ENCODE measurements at regions not wholly inside any gene's neighbourhood (a gene's known extent, or its start where the extent isn't known, plus 50 kb on each side); places are given as distances from the start of the nearest gene placed in this dataset.

DNA sequence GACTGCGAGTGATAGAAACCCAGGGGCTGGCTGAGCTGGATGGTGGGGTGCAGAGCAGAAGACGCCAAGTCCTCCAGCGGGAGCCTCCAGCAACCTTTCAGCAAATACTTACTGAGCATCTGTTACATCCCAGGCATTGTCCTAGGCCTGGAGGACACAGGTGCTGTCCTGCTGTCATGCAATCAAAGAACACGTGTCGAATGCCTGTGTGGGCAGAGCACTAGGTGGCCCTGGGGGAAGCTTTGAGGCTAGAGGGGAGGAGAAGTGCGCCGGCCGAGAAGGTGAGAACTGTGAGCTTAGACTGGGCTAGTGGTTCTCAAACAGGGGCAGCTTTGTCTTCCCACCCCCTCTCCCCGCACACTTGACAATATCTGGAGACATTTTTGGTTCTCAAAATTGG lies 233.6 kb downstream of the BMP7 start:
- no peak overlapping the region for H3K4me3 ChIP-seq (ENCODE audit: low read length)
- no peak for TF ChIP-seq CTCF (conservative IDR thresholded peaks at IDR 0.05; ENCODE audit: low read depth, low read length)
- DNase-seq (ENCODE audit: low read depth), result no peak

DNA sequence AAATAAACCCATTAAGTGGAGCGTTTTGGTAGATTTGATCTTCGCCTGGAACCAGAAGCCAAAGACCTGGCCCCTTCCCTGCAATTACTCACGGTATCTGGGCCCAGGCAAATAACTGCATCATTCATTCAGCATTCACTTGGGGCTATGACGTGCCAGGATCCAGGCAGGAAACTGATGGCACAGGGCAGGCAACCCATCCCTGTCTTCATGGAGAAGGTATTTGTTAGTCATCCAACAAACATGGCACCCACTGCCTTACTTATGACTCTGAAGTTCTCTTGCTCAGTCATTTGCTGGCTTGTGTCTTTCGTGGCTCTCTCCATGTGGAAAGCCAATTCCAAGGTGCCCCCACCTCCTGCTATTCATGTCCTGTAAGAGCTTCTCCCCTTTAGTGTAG lies 232.4 kb downstream of the BMP7 start:
- TF ChIP-seq CTCF (conservative IDR thresholded peaks at IDR 0.05; ENCODE audit: low read depth, low read length), result no peak
- H3K4me3 ChIP-seq (ENCODE audit: low read length), result no peak overlapping the region
- DNase-seq (ENCODE audit: low read depth), result no peak

- no peak for TF ChIP-seq CTCF (conservative IDR thresholded peaks at IDR 0.05; ENCODE audit: low read depth, low read length)
- H3K4me3 ChIP-seq (ENCODE audit: low read length), result no peak overlapping the region
- no peak for DNase-seq (ENCODE audit: low read depth)
These were observed 228.8 kb downstream of the BMP7 start for GRCh38 chr20:57037689-57038088.

GRCh38 chr20:57038608-57039440 lies 227.6 kb downstream of the BMP7 start:
- TF ChIP-seq CTCF (conservative IDR thresholded peaks at IDR 0.05; ENCODE audit: low read depth, low read length), result no peak
- no peak overlapping the region for H3K4me3 ChIP-seq (ENCODE audit: low read length)
- DNase-seq (ENCODE audit: low read depth), result no peak

GRCh38 chr20:57040466-57040865 lies 226.0 kb downstream of the BMP7 start:
- H3K4me3 ChIP-seq (ENCODE audit: low read length), result no peak overlapping the region
- DNase-seq (ENCODE audit: low read depth), result no peak
- TF ChIP-seq CTCF (conservative IDR thresholded peaks at IDR 0.05; ENCODE audit: low read depth, low read length), result no peak

DNA sequence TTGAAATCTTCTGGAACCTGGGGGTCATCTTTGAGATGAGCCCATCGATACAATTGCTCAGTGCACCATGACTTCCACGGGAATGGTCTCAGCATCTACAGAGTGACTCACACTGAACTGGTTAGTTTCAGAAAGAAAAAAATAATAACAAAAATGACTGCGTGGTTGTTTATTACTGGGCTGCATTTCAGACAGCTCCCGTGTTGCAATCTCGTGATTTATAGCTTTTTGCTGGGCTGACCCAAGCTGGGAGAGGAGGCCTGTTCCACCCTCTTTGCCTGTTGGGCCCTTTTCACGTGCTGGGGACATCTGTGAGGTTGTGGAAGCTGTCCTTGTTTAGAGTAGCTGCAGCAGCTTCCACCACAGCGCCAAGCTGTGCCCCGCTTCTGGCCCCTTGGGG lies 225.5 kb downstream of the BMP7 start:
- DNase-seq (ENCODE audit: low read depth), result no peak
- H3K4me3 ChIP-seq (ENCODE audit: low read length), result no peak overlapping the region
- no peak for TF ChIP-seq CTCF (conservative IDR thresholded peaks at IDR 0.05; ENCODE audit: low read depth, low read length)

- no peak for DNase-seq (ENCODE audit: low read depth)
- no peak for TF ChIP-seq CTCF (conservative IDR thresholded peaks at IDR 0.05; ENCODE audit: low read depth, low read length)
These were observed 223.3 kb downstream of the BMP7 start for GRCh38 chr20:57043091-57043490.

More at GRCh38 chr20:57043091-57043490, 223.3 kb downstream of the BMP7 start:
- no peak overlapping the region for H3K4me3 ChIP-seq (ENCODE audit: low read length)

Measured in retinal pigment epithelial cell (primary cell).